SK-N-SH (cell line): ENCODE measurements at regions not wholly inside any gene's neighbourhood (a gene's known extent, or its start where the extent isn't known, plus 50 kb on each side); places are given as distances from the start of the nearest gene placed in this dataset.

Experiments
- CTCF ChIA-PET: fragments of 300-600, 350-600 bp; formaldehyde crosslinking; extraction: SDS; loops from one replicate; lab custom pipeline; 2021; lab: Yijun Ruan, JAX
- POLR2A ChIA-PET: fragments of 350-600 bp; sonication (Branson Sonifier 250); formaldehyde crosslinking; extraction: SDS; loops from one replicate; lab custom pipeline; 2020; ENCODE audit warnings: antibody characterized with exemption, inconsistent platforms; lab: Yijun Ruan, JAX
- DNase-seq: peaks from one replicate; pipeline ENCODE4 v3.0.0; 2012
- H2AFZ ChIP-seq: fragments of 200-600 bp; sonication (generic); 2 replicates; pipeline ENCODE4 v1.8.1; 2016; ENCODE audit warnings: antibody characterized with exemption, mild to moderate bottlenecking, low read depth
- H3F3A ChIP-seq: fragments of 200-600 bp; sonication (generic); replicated peaks from 2 replicates; pipeline ENCODE3; 2016; ENCODE audit warnings: antibody characterized with exemption, mild to moderate bottlenecking; ENCODE audit not compliant: insufficient read depth
- H3K27ac ChIP-seq, 2 experiments: fragments of 200-500 bp in 1 of 2; fragments of 200-600 bp in 1 of 2; sonication (Bioruptor generic) in 1 of 2; sonication (generic), shearing (Covaris generic) in 1 of 2; 2 replicates each; pipeline versions ENCODE4 v1.5.1 to v1.6.1; 2014 to 2016; ENCODE audit warnings: low read depth in 2 of 2, inconsistent platforms in 1 of 2, low read length in 1 of 2, mild to moderate bottlenecking in 1 of 2, mixed read lengths in 1 of 2
- H3K27me3 ChIP-seq: fragments of 200-600 bp; sonication (generic), shearing (Covaris generic); 2 replicates; pipeline ENCODE4 v1.6.1; 2016; ENCODE audit warnings: mixed run types; ENCODE audit not compliant: insufficient read depth
- H3K36me3 ChIP-seq, 2 experiments: fragments of 200-500 bp in 1 of 2; fragments of 200-600 bp in 1 of 2; sonication (Bioruptor generic) in 1 of 2; sonication (generic) in 1 of 2; replicated peaks in 1 of 2; 2 replicates each; pipeline versions ENCODE3 to v1.5.1; 2014 to 2016; ENCODE audit warnings: low read length in 1 of 2, mild to moderate bottlenecking in 1 of 2; ENCODE audit not compliant: insufficient read depth in 2 of 2, control insufficient read depth in 1 of 2
- H3K4me1 ChIP-seq, 2 experiments: fragments of 200-500 bp in 1 of 2; fragments of 200-600 bp in 1 of 2; sonication (Bioruptor generic) in 1 of 2; sonication (generic), shearing (Covaris generic) in 1 of 2; 2 replicates each; pipeline versions ENCODE4 v1.5.1 to v1.6.1; 2014 to 2016; ENCODE audit warnings: low read depth in 1 of 2, low read length in 1 of 2, mixed run types in 1 of 2; ENCODE audit not compliant: insufficient read depth in 2 of 2, control insufficient read depth in 1 of 2
- H3K4me2 ChIP-seq: fragments of 200-600 bp; sonication (generic), shearing (Covaris generic); 2 replicates; pipeline ENCODE4 v1.6.1; 2017; ENCODE audit warnings: mixed run types
- H3K4me3 ChIP-seq, 2 experiments: fragments of 200-500 bp in 1 of 2; fragments of 200-600 bp in 1 of 2; sonication (Bioruptor generic) in 1 of 2; sonication (generic), shearing (Covaris generic) in 1 of 2; 2 replicates each; pipeline versions ENCODE4 v1.5.1 to v1.8.1; 2014 to 2016; ENCODE audit warnings: low read depth in 2 of 2, inconsistent platforms in 1 of 2, low read length in 1 of 2, mild to moderate bottlenecking in 1 of 2, mixed read lengths in 1 of 2, moderate library complexity in 1 of 2
- H3K79me2 ChIP-seq: fragments of 200-600 bp; sonication (generic); 2 replicates; pipeline ENCODE4 v1.8.1; 2017; ENCODE audit warnings: mild to moderate bottlenecking; ENCODE audit not compliant: insufficient read depth
- H3K9ac ChIP-seq: fragments of 200-600 bp; sonication (generic); 2 replicates; pipeline ENCODE4 v1.6.1; 2017; ENCODE audit warnings: mixed run types
- H3K9me2 ChIP-seq: fragments of 200-600 bp; sonication (generic); 2 replicates; pipeline ENCODE4 v1.6.1; 2017; ENCODE audit warnings: mixed run types
- H3K9me3 ChIP-seq: fragments of 200-600 bp; sonication (generic); 2 replicates; pipeline ENCODE4 v1.6.1; 2017; ENCODE audit warnings: mixed run types, mild to moderate bottlenecking, moderate library complexity
- H4K20me1 ChIP-seq: fragments of 200-600 bp; sonication (generic); 2 replicates; pipeline ENCODE4 v1.6.1; 2017; ENCODE audit warnings: mild to moderate bottlenecking, mixed run types; ENCODE audit not compliant: insufficient read depth
- CHD2 ChIP-seq: fragments of 150-350 bp; IDR thresholded peaks from 2 replicates; pipeline ENCODE4 v1.6.1; 2018; ENCODE audit warnings: low read length; ENCODE audit not compliant: partially characterized antibody
- EP300 ChIP-seq, 2 experiments: IDR thresholded peaks; 2 replicates each; pipeline versions ENCODE4 v1.4.0 to v1.6.1; 2012; ENCODE audit warnings: borderline replicate concordance in 1 of 2, low read depth in 1 of 2, low read length in 1 of 2
- GATA2 ChIP-seq: sonication (generic); formaldehyde crosslinking; IDR thresholded peaks from 2 replicates; pipeline ENCODE4 v1.5.0; 2020; ENCODE audit warnings: mild to moderate bottlenecking, missing genetic modification reagents
- MEF2A ChIP-seq: IDR thresholded peaks from 2 replicates; pipeline ENCODE4 v1.4.0; 2012; ENCODE audit warnings: low read depth, borderline replicate concordance
- MXI1 ChIP-seq: IDR thresholded peaks from 2 replicates; pipeline ENCODE4 v1.6.1; 2012; ENCODE audit warnings: mild to moderate bottlenecking, low read depth, low read length, improper control_type of control experiment
- POLR2AphosphoS5 ChIP-seq: IDR thresholded peaks from 2 replicates; pipeline ENCODE4 v1.6.1; 2012; ENCODE audit warnings: low read depth, low read length
- RCOR1 ChIP-seq: fragments of 150-350 bp; IDR thresholded peaks from 2 replicates; pipeline ENCODE4 v1.6.1; 2017; ENCODE audit warnings: antibody characterized with exemption, low read length
- SMC3 ChIP-seq: IDR thresholded peaks from 2 replicates; pipeline ENCODE4 v1.6.1; 2012; ENCODE audit warnings: low read depth, low read length, improper control_type of control experiment
- TAF1 ChIP-seq: IDR thresholded peaks from 2 replicates; pipeline ENCODE4 v1.6.1; 2012; ENCODE audit warnings: low read depth, mild to moderate bottlenecking, low read length, moderate library complexity, borderline replicate concordance
- TEAD4 ChIP-seq: IDR thresholded peaks from 2 replicates; pipeline ENCODE4 v1.4.0; 2012; ENCODE audit warnings: mild to moderate bottlenecking, borderline replicate concordance; ENCODE audit not compliant: insufficient read depth
- WGBS: methylation state at CpG from one replicate; pipeline ENCODE4 v1.1.6; 2017; ENCODE audit warnings: low lambda C conversion rate; 5-methylcytosine and 5-hydroxymethylcytosine counted together
- TF ChIP-seq, protein P1 (sequence below): fragments of 200-600 bp; sonication (generic); IDR thresholded peaks from 2 replicates; pipeline ENCODE4 v1.6.1; 2017; ENCODE audit warnings: antibody characterized with exemption, mild to moderate bottlenecking, moderate library complexity
- TF ChIP-seq, protein P2 (sequence below): fragments of 150-350 bp; IDR thresholded peaks from 2 replicates; pipeline ENCODE4 v1.6.1; 2017; ENCODE audit warnings: antibody characterized with exemption, low read length, low read depth, borderline replicate concordance
- TF ChIP-seq, protein P3 (sequence below): IDR thresholded peaks from 2 replicates; pipeline ENCODE4 v1.6.1; 2012; ENCODE audit warnings: mild to moderate bottlenecking, low read depth, low read length, moderate library complexity
- TF ChIP-seq, protein P4 (sequence below): IDR thresholded peaks from 2 replicates; pipeline ENCODE4 v1.4.0; 2012; ENCODE audit warnings: low read depth, borderline replicate concordance

DNA sequence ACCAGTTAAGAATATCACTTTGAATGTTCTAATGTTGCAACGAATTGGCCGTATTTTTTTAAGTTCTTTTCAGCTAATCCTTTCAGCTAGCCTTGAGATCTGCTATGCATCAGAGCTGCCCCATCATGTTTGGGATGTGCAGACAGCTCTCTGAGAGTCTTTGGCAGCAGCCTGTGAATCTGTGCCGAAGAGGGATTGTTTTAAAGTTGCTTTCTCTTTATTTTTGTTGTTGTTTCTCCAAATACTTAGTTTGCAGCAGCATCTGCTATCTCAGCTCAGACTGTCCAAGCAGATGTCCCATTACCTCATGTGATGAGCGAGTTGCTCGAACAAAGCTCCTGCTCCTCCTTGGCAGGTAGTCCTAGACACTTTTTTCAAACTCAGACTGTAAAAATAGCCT is 1002.5 kb upstream of the INTU start (continued):
- TF ChIP-seq, protein P1, sequence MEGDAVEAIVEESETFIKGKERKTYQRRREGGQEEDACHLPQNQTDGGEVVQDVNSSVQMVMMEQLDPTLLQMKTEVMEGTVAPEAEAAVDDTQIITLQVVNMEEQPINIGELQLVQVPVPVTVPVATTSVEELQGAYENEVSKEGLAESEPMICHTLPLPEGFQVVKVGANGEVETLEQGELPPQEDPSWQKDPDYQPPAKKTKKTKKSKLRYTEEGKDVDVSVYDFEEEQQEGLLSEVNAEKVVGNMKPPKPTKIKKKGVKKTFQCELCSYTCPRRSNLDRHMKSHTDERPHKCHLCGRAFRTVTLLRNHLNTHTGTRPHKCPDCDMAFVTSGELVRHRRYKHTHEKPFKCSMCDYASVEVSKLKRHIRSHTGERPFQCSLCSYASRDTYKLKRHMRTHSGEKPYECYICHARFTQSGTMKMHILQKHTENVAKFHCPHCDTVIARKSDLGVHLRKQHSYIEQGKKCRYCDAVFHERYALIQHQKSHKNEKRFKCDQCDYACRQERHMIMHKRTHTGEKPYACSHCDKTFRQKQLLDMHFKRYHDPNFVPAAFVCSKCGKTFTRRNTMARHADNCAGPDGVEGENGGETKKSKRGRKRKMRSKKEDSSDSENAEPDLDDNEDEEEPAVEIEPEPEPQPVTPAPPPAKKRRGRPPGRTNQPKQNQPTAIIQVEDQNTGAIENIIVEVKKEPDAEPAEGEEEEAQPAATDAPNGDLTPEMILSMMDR = no peak
- no peak for TF ChIP-seq POLR2AphosphoS5
- TF ChIP-seq EP300 (IDR thresholded peaks at IDR 0.05; ENCODE audit: borderline replicate concordance in 1 of 2, low read depth in 1 of 2, low read length in 1 of 2) = no peak
- no peak for TF ChIP-seq TEAD4
- no peak for TF ChIP-seq MEF2A
- no peak for TF ChIP-seq GATA2 (CRISPR knock-in tag)

DNA sequence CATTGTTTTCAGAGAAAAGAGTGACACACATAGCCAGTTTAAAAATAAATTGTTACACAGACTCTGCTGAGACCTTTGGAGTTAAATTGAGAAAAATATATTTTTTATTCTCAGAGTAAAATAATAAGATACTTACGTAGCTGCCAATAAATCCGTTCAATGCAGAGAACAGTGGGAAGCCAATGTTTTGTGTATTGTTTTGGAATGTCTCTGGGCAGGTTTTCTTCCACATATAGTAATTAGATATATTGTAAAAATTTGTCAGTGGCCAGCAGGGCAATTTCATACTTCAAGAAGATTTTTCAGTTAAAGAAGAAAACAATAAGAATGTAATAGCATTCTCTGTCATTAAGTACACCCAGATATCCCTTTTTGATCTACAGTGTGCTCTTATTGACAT is 999.5 kb upstream of the INTU start:
- no peaks in the 10 kb centered on the region for H3K4me1 ChIP-seq
- WGBS = 87% methylated on average over 2 of the region's 2 CpGs
- CTCF ChIA-PET = interaction anchor here (1.0 kb wide), 1 partner anchor 1318 kb away, joined by 3 read pairs; the partner anchor contains the start of gene FAT4
- POLR2A ChIA-PET = no interaction called here
- no peak overlapping the region for H3K4me2 ChIP-seq
- H3K9me2 ChIP-seq = no peaks in the 10 kb centered on the region
- H4K20me1 ChIP-seq = no peaks in the 10 kb centered on the region
- DNase-seq = no peak
- H3K9me3 ChIP-seq = no peaks in the 10 kb centered on the region
- no peak overlapping the region for H3K4me3 ChIP-seq
- H3K79me2 ChIP-seq = no peaks in the 10 kb centered on the region
- H3K27me3 ChIP-seq = no peaks in the 10 kb centered on the region
- H3K27ac ChIP-seq = no peak overlapping the region
- H2AFZ ChIP-seq = no peak overlapping the region
- no peak for TF ChIP-seq SMC3
- TF ChIP-seq TAF1 = no peak
- TF ChIP-seq, protein P2, sequence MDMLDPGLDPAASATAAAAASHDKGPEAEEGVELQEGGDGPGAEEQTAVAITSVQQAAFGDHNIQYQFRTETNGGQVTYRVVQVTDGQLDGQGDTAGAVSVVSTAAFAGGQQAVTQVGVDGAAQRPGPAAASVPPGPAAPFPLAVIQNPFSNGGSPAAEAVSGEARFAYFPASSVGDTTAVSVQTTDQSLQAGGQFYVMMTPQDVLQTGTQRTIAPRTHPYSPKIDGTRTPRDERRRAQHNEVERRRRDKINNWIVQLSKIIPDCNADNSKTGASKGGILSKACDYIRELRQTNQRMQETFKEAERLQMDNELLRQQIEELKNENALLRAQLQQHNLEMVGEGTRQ = no peak
- TF ChIP-seq CHD2 = no peak
- TF ChIP-seq GATA2 (CRISPR knock-in tag) = no peak
- TF ChIP-seq, protein P3, sequence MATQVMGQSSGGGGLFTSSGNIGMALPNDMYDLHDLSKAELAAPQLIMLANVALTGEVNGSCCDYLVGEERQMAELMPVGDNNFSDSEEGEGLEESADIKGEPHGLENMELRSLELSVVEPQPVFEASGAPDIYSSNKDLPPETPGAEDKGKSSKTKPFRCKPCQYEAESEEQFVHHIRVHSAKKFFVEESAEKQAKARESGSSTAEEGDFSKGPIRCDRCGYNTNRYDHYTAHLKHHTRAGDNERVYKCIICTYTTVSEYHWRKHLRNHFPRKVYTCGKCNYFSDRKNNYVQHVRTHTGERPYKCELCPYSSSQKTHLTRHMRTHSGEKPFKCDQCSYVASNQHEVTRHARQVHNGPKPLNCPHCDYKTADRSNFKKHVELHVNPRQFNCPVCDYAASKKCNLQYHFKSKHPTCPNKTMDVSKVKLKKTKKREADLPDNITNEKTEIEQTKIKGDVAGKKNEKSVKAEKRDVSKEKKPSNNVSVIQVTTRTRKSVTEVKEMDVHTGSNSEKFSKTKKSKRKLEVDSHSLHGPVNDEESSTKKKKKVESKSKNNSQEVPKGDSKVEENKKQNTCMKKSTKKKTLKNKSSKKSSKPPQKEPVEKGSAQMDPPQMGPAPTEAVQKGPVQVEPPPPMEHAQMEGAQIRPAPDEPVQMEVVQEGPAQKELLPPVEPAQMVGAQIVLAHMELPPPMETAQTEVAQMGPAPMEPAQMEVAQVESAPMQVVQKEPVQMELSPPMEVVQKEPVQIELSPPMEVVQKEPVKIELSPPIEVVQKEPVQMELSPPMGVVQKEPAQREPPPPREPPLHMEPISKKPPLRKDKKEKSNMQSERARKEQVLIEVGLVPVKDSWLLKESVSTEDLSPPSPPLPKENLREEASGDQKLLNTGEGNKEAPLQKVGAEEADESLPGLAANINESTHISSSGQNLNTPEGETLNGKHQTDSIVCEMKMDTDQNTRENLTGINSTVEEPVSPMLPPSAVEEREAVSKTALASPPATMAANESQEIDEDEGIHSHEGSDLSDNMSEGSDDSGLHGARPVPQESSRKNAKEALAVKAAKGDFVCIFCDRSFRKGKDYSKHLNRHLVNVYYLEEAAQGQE = no peak
- TF ChIP-seq, protein P4, sequence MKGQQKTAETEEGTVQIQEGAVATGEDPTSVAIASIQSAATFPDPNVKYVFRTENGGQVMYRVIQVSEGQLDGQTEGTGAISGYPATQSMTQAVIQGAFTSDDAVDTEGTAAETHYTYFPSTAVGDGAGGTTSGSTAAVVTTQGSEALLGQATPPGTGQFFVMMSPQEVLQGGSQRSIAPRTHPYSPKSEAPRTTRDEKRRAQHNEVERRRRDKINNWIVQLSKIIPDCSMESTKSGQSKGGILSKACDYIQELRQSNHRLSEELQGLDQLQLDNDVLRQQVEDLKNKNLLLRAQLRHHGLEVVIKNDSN = no peak
- TF ChIP-seq, protein P1 = no peak
- TF ChIP-seq RCOR1 = no peak
- TF ChIP-seq POLR2AphosphoS5 = no peak
- TF ChIP-seq MXI1 = no peak
- no peak overlapping the region for H3K9ac ChIP-seq
- no peaks in the 10 kb centered on the region for H3F3A ChIP-seq
- H3K36me3 ChIP-seq = peaks cover 0 to 3% of the 10 kb centered on the region in 2 experiments
